GM21786 (cell line): ENCODE measurements at regions not wholly inside any gene's neighbourhood (a gene's known extent, or its start where the extent isn't known, plus 50 kb on each side); places are given as distances from the start of the nearest gene placed in this dataset.
A peak's percentile ranks its signal among the peaks of the same experiment; 100 is the strongest.

Experiments used
- ATAC-seq: cut with Tn5 transposase; IDR thresholded peaks from one replicate; pipeline ENCODE4 v1.9.1; 2021; ENCODE audit not compliant: unreplicated experiment

- no peak for ATAC-seq
Observed at GRCh38 chr6:149181304-149181703, 136.2 kb upstream of the TAB2 start.

- ATAC-seq: no peak
Observed at GRCh38 chr6:149182262-149182661, 135.2 kb upstream of the TAB2 start.

GRCh38 chr6:149184523-149184922 is 133.0 kb upstream of the TAB2 start:
- no peak for ATAC-seq

- ATAC-seq: no peak
Observed at GRCh38 chr6:149185799-149186357, 131.6 kb upstream of the TAB2 start.

- ATAC-seq: no peak
Observed at GRCh38 chr6:149186873-149187272, 130.6 kb upstream of the TAB2 start.

- no peak for ATAC-seq
Observed at GRCh38 chr6:149190224-149190831, 127.2 kb upstream of the TAB2 start.

GRCh38 chr6:149194820-149195558 is 122.5 kb upstream of the TAB2 start:
- ATAC-seq: peak; percentile 78

GRCh38 chr6:149196091-149196490 is 121.4 kb upstream of the TAB2 start:
- ATAC-seq: no peak

- no peak for ATAC-seq
Observed at GRCh38 chr6:149197482-149197881, 120.0 kb upstream of the TAB2 start.

GRCh38 chr6:149198265-149198664 is 119.2 kb upstream of the TAB2 start:
- no peak for ATAC-seq

GRCh38 chr6:149200282-149200945 is 117.1 kb upstream of the TAB2 start:
- no peak for ATAC-seq

GRCh38 chr6:149201068-149201655 is 116.3 kb upstream of the TAB2 start:
- ATAC-seq: no peak

GRCh38 chr6:149202100-149202499 is 115.4 kb upstream of the TAB2 start:
- ATAC-seq: no peak

- ATAC-seq: no peak
Observed at GRCh38 chr6:149202952-149203351, 114.6 kb upstream of the TAB2 start.

GRCh38 chr6:149203509-149203908 is 114.0 kb upstream of the TAB2 start:
- ATAC-seq: no peak

- no peak for ATAC-seq
Observed at GRCh38 chr6:149208134-149208601, 109.3 kb upstream of the TAB2 start.

GRCh38 chr6:149209871-149210775 is 107.4 kb upstream of the TAB2 start:
- ATAC-seq: no peak

- ATAC-seq: peak; percentile 69
Observed at GRCh38 chr6:149211046-149211571, 106.4 kb upstream of the TAB2 start.

GRCh38 chr6:149212206-149212605 is 105.3 kb upstream of the TAB2 start:
- ATAC-seq: no peak
